ENCODE measurements at regions not wholly inside any gene's neighbourhood (a gene's known extent, or its start where the extent isn't known, plus 50 kb on each side); places are given as distances from the start of the nearest gene placed in this dataset.

GRCh38 chr2:10499911-10500521 is 51.9 kb upstream of the ODC1 start:
- DNase-seq (ENCODE audit: low read depth, low spot score), result no peak
- in situ Hi-C loops (cut with HindIII; ENCODE audit: low pct_unique_long_range_greater_than_20kb, low sequenced_read_pairs), result no loop called here

GRCh38 chr2:10499275-10499907 is 51.3 kb upstream of the ODC1 start:
- in situ Hi-C loops (cut with HindIII; ENCODE audit: low pct_unique_long_range_greater_than_20kb, low sequenced_read_pairs), result no loop called here
- DNase-seq (ENCODE audit: low read depth, low spot score), result no peak

- DNase-seq (ENCODE audit: low read depth, low spot score), result no peak
- in situ Hi-C loops (cut with HindIII; ENCODE audit: low pct_unique_long_range_greater_than_20kb, low sequenced_read_pairs), result no loop called here
These were observed 50.6 kb upstream of the ODC1 start for GRCh38 chr2:10498525-10499274.
